SK-N-SH treated with all-trans-retinoic acid at 6 μM for 48 hours (cell line): ENCODE measurements at regions not wholly inside any gene's neighbourhood (a gene's known extent, or its start where the extent isn't known, plus 50 kb on each side); places are given as distances from the start of the nearest gene placed in this dataset.

Experiments used
- ATAC-seq: fragments of 200-7000 bp; cut with Tn5 transposase; 3 replicates; pipeline ENCODE4 v1.9.1; 2020; ENCODE audit warnings: mild to moderate bottlenecking, moderate library complexity
- ARNTL ChIP-seq: fragments of 450-650 bp; formaldehyde crosslinking; IDR thresholded peaks from 2 replicates; pipeline ENCODE4 v1.5.0; 2020; ENCODE audit warnings: low read depth, mild to moderate bottlenecking, moderate library complexity, borderline replicate concordance
- BACH2 ChIP-seq: fragments of 250-450 bp; sonication (Bioruptor Pico); IDR thresholded peaks from 2 replicates; pipeline ENCODE4 v1.9.0; 2021; ENCODE audit warnings: mild to moderate bottlenecking, borderline replicate concordance
- CREB5 ChIP-seq: fragments of 250-450 bp; sonication (Bioruptor Pico); IDR thresholded peaks from 2 replicates; pipeline ENCODE4 v1.5.1; 2020; ENCODE audit warnings: low read depth, mild to moderate bottlenecking, moderate library complexity
- CSDC2 ChIP-seq: fragments of 250-450 bp; sonication (Bioruptor Pico); IDR thresholded peaks from 2 replicates; pipeline ENCODE4 v1.5.0; 2020; ENCODE audit warnings: mild to moderate bottlenecking, moderate library complexity
- CSRNP3 ChIP-seq: fragments of 250-450 bp; sonication (Bioruptor Pico); IDR thresholded peaks from 2 replicates; pipeline ENCODE4 v1.5.1; 2021; ENCODE audit warnings: mild to moderate bottlenecking, moderate library complexity
- ESRRG ChIP-seq: fragments of 250-450 bp; sonication (Bioruptor Pico); IDR thresholded peaks from 2 replicates; pipeline ENCODE4 v1.6.1; 2021; ENCODE audit warnings: mild to moderate bottlenecking
- GLIS3 ChIP-seq: fragments of 250-450 bp; sonication (Bioruptor Pico); IDR thresholded peaks from 2 replicates; pipeline ENCODE4 v1.5.0; 2020; ENCODE audit warnings: mild to moderate bottlenecking, moderate library complexity
- ISL1 ChIP-seq: fragments of 250-450 bp; sonication (Bioruptor Pico); IDR thresholded peaks from 2 replicates; pipeline ENCODE4 v2.1.2; 2022; ENCODE audit warnings: mild to moderate bottlenecking, moderate library complexity
- OSR1 ChIP-seq: fragments of 250-450 bp; sonication (Bioruptor Pico); IDR thresholded peaks from 2 replicates; pipeline ENCODE4 v1.8.0; 2022; ENCODE audit warnings: moderate library complexity, mild to moderate bottlenecking, inconsistent platforms
- PATZ1 ChIP-seq: fragments of 250-450 bp; sonication (Bioruptor Pico); IDR thresholded peaks from 2 replicates; pipeline ENCODE4 v1.8.0; 2020; ENCODE audit warnings: mild to moderate bottlenecking, moderate library complexity, borderline replicate concordance
- PPARA ChIP-seq: fragments of 250-450 bp; sonication (Bioruptor Pico); IDR thresholded peaks from 2 replicates; pipeline ENCODE4 v1.5.0; 2020; ENCODE audit warnings: mild to moderate bottlenecking, borderline replicate concordance
- RARB ChIP-seq: fragments of 250-450 bp; sonication (Bioruptor Pico); IDR thresholded peaks from 2 replicates; pipeline ENCODE4 v1.8.0; 2021; ENCODE audit warnings: mild to moderate bottlenecking, moderate library complexity
- SNAI2 ChIP-seq: fragments of 250-450 bp; sonication (Bioruptor Pico); IDR thresholded peaks from 2 replicates; pipeline ENCODE4 v1.5.0; 2020; ENCODE audit warnings: mild to moderate bottlenecking, moderate library complexity
- TCF4 ChIP-seq: fragments of 250-450 bp; sonication (Bioruptor Pico); IDR thresholded peaks from 2 replicates; pipeline ENCODE4 v1.8.0; 2021; ENCODE audit warnings: mild to moderate bottlenecking, moderate library complexity, borderline replicate concordance
- TOX ChIP-seq: fragments of 250-450 bp; sonication (Bioruptor Pico); IDR thresholded peaks from 2 replicates; pipeline ENCODE4 v1.8.0; 2021; ENCODE audit warnings: mild to moderate bottlenecking, moderate library complexity, borderline replicate concordance
- ZC3H10 ChIP-seq: fragments of 250-450 bp; sonication (Bioruptor Pico); IDR thresholded peaks from 2 replicates; pipeline ENCODE4 v1.5.1; 2021; ENCODE audit warnings: mild to moderate bottlenecking, moderate library complexity
- ZFP3 ChIP-seq: fragments of 250-450 bp; sonication (Bioruptor Pico); IDR thresholded peaks from 2 replicates; pipeline ENCODE4 v1.5.0; 2020; ENCODE audit warnings: mild to moderate bottlenecking, moderate library complexity
- ZFP30 ChIP-seq: fragments of 450-650 bp; formaldehyde crosslinking; IDR thresholded peaks from 2 replicates; pipeline ENCODE4 v1.5.0; 2022; ENCODE audit warnings: mild to moderate bottlenecking, moderate library complexity
- ZNF70 ChIP-seq: fragments of 450-650 bp; formaldehyde crosslinking; IDR thresholded peaks from 2 replicates; pipeline ENCODE4 v1.5.0; 2020; ENCODE audit warnings: mild to moderate bottlenecking, moderate library complexity
- ZNF8 ChIP-seq: fragments of 450-650 bp; formaldehyde crosslinking; IDR thresholded peaks from 2 replicates; pipeline ENCODE4 v1.5.0; 2020; ENCODE audit warnings: mild to moderate bottlenecking, moderate library complexity
- TF ChIP-seq, protein P1 (sequence below): fragments of 250-450 bp; sonication (Bioruptor Pico); IDR thresholded peaks from 2 replicates; pipeline ENCODE4 v1.8.0; 2021; ENCODE audit warnings: low read depth, mild to moderate bottlenecking, moderate library complexity, borderline replicate concordance
- TF ChIP-seq, protein P2 (sequence below): fragments of 250-450 bp; sonication (Bioruptor Pico); IDR thresholded peaks from 2 replicates; pipeline ENCODE4 v1.5.0; 2020; ENCODE audit warnings: mild to moderate bottlenecking, moderate library complexity

GRCh38 chr7:47672977-47673381, 91.1 kb upstream of the TNS3 start (continued):
- TF ChIP-seq, protein P1, sequence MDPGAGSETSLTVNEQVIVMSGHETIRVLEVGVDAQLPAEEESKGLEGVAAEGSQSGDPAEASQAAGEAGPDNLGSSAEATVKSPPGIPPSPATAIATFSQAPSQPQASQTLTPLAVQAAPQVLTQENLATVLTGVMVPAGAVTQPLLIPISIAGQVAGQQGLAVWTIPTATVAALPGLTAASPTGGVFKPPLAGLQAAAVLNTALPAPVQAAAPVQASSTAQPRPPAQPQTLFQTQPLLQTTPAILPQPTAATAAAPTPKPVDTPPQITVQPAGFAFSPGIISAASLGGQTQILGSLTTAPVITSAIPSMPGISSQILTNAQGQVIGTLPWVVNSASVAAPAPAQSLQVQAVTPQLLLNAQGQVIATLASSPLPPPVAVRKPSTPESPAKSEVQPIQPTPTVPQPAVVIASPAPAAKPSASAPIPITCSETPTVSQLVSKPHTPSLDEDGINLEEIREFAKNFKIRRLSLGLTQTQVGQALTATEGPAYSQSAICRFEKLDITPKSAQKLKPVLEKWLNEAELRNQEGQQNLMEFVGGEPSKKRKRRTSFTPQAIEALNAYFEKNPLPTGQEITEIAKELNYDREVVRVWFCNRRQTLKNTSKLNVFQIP (CRISPR knock-in tag): no peak
- TF ChIP-seq ZNF70 (CRISPR knock-in tag) (no peak), RARB (CRISPR knock-in tag) (no peak), ZNF8 (no peak), ISL1 (CRISPR knock-in tag) (no peak)

GRCh38 chr7:47672271-47672791, 90.4 kb upstream of the TNS3 start:
- TF ChIP-seq ZC3H10 (CRISPR knock-in tag) (no peak), ZFP30 (CRISPR knock-in tag) (no peak), TOX (CRISPR knock-in tag) (no peak), GLIS3 (no peak), ARNTL (CRISPR knock-in tag) (no peak), ZNF8 (no peak), BACH2 (CRISPR knock-in tag) (no peak), ESRRG (no peak), SNAI2 (no peak), RARB (CRISPR knock-in tag) (no peak), CREB5 (CRISPR knock-in tag) (no peak), TCF4 (CRISPR knock-in tag) (no peak), OSR1 (CRISPR knock-in tag) (no peak), CSRNP3 (no peak), ISL1 (CRISPR knock-in tag) (no peak), PPARA (CRISPR knock-in tag) (no peak)
- TF ChIP-seq, protein P2, sequence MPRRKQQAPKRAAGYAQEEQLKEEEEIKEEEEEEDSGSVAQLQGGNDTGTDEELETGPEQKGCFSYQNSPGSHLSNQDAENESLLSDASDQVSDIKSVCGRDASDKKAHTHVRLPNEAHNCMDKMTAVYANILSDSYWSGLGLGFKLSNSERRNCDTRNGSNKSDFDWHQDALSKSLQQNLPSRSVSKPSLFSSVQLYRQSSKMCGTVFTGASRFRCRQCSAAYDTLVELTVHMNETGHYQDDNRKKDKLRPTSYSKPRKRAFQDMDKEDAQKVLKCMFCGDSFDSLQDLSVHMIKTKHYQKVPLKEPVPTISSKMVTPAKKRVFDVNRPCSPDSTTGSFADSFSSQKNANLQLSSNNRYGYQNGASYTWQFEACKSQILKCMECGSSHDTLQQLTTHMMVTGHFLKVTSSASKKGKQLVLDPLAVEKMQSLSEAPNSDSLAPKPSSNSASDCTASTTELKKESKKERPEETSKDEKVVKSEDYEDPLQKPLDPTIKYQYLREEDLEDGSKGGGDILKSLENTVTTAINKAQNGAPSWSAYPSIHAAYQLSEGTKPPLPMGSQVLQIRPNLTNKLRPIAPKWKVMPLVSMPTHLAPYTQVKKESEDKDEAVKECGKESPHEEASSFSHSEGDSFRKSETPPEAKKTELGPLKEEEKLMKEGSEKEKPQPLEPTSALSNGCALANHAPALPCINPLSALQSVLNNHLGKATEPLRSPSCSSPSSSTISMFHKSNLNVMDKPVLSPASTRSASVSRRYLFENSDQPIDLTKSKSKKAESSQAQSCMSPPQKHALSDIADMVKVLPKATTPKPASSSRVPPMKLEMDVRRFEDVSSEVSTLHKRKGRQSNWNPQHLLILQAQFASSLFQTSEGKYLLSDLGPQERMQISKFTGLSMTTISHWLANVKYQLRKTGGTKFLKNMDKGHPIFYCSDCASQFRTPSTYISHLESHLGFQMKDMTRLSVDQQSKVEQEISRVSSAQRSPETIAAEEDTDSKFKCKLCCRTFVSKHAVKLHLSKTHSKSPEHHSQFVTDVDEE (CRISPR knock-in tag): no peak
- no peak for ATAC-seq

GRCh38 chr7:47671358-47671757, 89.4 kb upstream of the TNS3 start:
- ATAC-seq: no peak
- TF ChIP-seq ZFP3 (CRISPR knock-in tag): no peak
- TF ChIP-seq BACH2 (CRISPR knock-in tag): no peak
- no peak for TF ChIP-seq TCF4 (CRISPR knock-in tag)
- TF ChIP-seq, protein P2 (CRISPR knock-in tag): no peak
- no peak for TF ChIP-seq ZC3H10 (CRISPR knock-in tag)
- no peak for TF ChIP-seq RARB (CRISPR knock-in tag)
- no peak for TF ChIP-seq OSR1 (CRISPR knock-in tag)
- no peak for TF ChIP-seq ESRRG
- TF ChIP-seq PPARA (CRISPR knock-in tag): no peak
- no peak for TF ChIP-seq PATZ1 (CRISPR knock-in tag)
- TF ChIP-seq CSDC2 (CRISPR knock-in tag): no peak
- no peak for TF ChIP-seq TOX (CRISPR knock-in tag)
- TF ChIP-seq, protein P1 (CRISPR knock-in tag): no peak
- no peak for TF ChIP-seq SNAI2
- TF ChIP-seq ARNTL (CRISPR knock-in tag): no peak
- no peak for TF ChIP-seq GLIS3
- TF ChIP-seq ZNF8: no peak
